GM11168 (cell line): ENCODE measurements at regions not wholly inside any gene's neighbourhood (a gene's known extent, or its start where the extent isn't known, plus 50 kb on each side); places are given as distances from the start of the nearest gene placed in this dataset.
"Not testable (repeated sequence)": the region's sequence is repeated elsewhere in the genome, so short reads cannot be mapped to it uniquely, and the experiment has no call there.

Experiments used
- in situ Hi-C: fragments of 300-500 bp; cut with MboI; formaldehyde crosslinking; loops from one replicate; pipeline ENCODE4 v1.12.0; 2022; ENCODE audit warnings: low sequenced_read_pairs; ENCODE audit not compliant: unreplicated experiment

DNA sequence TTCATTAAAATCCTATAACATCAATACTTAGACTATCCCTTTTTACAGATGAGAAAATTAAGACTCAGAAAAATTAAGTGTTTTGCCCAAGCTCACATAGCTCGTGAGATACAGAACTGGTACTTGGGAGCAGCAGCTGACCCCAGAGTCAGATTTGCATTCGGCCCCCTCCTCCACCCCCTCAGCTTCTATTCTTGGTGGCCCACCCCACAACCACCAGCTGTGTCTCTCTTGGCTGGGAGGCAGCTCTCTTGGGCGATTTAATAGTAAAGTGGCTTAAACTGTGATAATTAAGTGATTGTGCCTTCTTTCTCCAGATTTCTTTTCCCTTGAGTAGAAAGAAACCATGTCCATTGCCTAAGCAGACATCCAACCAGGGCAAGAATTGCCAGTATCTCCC is 203.6 kb upstream of the PDZRN3 start:
- in situ Hi-C loops, result no loop called here

DNA sequence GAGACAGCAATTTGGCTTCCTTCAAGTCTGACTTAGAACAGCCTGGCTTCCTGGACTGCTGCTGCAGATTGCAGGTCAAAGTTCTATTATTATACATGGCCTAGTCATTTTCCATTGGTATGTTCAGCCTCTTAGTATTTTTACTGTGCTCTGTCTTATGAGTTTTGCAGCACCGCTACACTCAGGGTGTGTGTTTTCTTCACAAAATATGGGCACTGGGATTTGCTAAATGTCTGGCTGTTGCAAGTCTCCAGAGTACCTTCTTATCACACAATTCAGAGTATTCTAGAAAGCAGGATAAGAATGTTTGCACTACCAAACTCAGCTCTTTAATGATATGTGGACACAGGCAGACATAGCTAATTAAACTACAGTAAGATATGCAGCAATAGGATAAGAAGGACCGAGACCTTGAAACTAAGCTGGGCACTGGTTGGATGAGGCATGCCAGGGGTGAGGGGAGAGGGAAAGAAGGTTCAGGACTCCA is 203.0 kb upstream of the PDZRN3 start:
- in situ Hi-C loops, result no loop called here

DNA sequence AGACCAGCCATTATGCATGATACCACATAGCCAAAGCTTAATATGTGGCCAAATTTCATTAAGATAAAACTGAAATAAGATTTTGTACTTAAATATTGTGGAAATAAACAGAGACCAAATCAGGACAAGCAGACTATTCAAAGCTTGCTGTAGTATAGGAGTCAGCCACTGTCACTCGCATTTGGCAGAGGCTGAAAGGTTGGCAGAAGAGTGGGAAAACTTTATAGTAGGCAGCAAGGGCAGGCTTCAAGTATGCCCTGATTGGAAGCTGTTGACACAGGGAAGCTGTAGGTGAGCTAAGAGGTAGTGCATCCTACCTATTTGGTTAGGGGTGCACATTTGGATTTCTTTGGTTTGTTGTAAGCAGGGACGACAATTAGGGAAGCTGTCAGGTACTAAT is 202.5 kb upstream of the PDZRN3 start:
- in situ Hi-C loops, result no loop called here

DNA sequence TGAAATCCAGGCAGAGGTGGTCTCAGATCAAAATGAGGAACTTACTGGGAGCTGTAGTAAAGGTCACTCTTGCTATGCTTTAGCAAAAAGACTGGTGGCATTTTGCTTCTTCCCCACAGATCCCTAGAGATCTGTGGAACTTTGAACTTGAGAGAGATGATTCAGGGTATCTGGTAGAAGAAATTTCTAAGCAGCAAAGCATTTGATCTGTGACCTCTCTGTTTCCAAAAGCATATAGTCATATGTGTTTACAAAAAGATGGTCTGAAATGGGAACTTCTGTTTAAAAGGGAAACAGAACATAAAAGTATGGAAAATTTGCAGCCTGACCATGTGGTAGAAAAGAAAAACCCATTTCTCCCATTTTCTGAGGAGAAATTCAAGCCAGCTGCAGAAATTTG is 196.2 kb upstream of the PDZRN3 start:
- in situ Hi-C loops, result not testable (repeated sequence)

DNA sequence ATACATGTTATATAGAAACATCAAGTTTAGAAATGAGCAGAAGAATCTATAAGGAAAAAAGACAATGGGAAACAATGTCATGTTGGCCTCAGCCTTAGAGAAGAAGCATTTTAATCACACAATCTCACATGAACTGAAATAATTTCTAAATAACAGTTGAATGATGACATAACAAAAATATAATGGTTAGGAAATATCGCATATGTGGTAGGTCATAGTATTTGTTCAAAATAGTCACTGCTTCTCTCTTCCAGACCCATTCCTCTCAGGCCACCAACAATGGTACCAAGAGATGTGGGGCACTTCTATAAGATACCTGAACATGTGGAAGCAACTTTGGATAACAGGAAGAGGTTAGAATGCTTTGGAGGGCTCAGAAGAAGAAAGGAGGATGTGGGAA is 195.7 kb upstream of the PDZRN3 start:
- in situ Hi-C loops, result no loop called here

DNA sequence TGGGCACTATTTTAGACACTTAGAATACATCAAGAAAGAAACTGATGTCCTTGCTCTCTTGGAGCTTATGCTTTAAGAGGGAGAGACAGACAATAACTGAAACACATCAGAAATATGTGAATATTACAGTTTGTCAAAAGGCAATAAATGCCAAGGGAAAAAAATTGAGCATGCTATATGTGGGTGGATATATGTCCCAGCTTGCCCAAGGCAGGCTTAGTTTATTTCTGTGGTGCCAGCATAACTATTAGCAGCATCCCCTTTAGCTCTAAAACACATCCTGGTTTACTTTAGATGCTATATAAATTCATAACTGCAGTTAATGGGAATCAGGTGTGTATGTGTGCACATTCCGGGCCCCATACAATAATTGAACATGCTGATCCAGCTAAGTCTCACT is 191.2 kb upstream of the PDZRN3 start:
- in situ Hi-C loops, result no loop called here

DNA sequence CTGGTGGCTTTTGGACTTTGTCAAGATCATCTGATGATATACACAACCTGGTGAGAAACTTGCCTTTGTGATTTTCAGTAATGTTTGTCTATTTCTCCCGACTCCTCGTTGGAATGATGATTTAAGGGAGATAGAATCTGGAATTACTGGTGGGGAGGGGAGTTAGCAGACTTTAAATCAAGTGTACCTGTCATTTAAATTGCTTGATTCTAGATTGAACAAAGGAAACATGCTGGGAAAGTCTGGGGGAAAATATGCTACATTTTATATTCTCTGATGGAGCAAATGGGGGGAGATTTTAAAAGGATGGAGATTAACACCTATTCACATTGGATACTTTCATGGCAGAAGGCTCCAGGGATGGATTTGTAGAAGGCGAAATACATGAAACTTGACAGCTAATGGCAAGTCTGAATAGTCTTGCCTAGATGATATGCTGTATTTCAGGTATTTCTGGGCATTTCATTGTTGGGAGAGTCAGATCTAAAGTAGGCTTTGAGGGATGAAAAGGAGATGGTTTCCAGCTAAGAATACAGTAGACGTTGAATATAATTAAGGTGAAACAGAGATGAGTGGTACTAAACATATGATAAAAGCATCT is 189.1 kb upstream of the PDZRN3 start:
- in situ Hi-C loops, result no loop called here

DNA sequence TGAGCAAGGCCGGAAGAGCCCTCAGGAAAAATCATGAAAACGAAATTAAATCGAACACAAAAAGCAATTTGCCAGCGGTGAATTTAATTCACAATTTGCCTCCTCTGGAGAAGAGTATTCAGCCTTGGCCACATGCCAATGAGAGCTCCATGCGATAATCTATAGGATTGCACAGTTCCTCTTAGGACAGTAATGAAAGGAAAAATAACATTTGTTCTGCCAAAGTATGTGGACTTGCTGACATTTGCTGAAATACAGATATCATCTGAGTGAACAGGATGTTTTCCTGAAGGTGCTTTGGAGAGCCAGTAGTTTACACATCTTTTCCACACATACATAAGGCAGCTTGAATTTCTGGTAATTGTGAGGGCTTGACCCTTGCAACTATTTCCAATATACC is 188.6 kb upstream of the PDZRN3 start:
- in situ Hi-C loops, result no loop called here

DNA sequence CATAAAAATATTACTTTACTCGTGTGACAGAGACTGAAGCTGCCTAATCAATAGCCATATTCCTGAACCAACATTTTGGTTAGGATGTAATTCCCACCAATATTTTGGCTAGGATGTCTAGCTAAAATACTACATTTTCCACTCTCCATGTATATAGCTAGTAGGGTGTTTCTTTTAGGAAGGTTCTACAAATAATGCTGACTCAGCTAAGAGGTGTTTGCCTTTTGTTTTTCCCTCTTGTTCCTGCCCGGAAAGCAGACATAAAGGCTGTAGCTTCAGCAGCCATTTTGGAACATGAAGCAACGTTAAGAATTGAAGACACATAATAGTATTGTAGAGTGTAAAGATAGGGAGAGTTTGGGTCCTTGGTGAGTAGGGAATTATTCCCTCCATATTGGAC is 187.3 kb upstream of the PDZRN3 start:
- in situ Hi-C loops, result no loop called here

DNA sequence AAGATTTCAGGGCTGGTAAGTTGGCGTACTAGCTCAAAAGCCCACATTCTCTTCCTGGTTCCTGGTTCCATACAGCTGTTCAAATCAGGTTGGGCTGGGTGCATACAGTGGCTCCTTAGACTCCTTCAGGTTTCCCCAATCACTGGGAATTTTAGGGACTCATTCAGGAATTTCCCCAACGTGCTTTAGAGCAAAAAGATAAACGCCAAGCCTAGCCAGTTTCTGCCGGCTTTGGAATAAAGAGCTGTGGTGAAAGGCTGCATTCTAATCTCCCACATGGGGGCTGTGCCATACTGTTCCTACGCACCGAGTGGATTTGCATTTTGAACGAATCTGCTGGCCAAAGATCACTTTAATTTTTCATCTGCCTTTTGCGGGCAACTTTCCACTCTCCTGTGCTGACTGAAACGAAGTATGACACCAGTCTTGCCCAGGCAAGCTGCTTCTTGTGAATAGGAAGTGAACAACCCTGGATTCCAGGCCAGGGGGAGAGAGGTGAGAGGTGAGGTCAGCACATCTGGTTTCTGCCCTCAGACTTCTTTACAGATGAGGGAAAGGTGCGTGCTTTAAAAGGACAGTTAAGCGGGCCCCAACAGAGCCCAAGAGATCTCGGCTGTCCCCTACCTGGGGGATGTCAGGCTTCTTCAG is 184.2 kb upstream of the PDZRN3 start:
- in situ Hi-C loops, result no loop called here

DNA sequence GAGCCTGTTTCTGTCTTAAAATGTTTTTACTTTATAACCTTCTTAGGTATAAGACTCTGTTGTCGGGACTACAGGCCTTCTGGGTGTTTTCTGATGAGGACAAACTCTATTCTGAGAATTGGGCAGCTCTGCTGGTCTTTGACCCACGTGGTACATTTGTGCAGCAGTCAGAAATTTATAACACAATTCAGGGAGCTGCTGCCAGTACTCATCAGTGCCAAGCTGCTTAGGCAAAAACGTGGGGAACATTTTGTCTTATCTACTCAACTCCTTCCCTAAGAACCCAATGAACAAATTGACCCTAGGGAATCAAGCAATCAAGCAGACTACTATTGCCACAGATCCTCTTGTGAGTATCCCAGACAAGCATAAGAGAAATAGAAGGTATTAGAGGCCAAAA is 180.7 kb upstream of the PDZRN3 start:
- in situ Hi-C loops, result no loop called here

DNA sequence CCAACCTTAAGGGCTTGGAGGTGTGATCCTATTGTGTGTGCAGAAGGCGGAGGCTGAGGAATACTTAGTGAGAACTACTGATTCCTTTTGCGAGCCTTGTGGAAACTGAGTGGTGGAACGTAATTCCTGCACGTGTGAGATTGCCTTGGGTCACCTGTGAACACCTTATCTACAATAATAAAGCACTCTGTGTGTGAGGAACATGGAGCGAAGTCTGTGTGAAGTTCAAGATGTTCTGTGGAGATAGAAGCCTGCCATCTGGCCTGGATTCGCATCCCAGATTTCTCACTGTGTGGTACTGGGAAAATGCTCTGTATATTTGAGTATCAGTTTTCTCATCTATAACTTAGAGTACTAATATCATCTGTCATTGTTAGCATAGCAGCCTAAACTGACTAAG is 179.5 kb upstream of the PDZRN3 start:
- in situ Hi-C loops, result no loop called here

DNA sequence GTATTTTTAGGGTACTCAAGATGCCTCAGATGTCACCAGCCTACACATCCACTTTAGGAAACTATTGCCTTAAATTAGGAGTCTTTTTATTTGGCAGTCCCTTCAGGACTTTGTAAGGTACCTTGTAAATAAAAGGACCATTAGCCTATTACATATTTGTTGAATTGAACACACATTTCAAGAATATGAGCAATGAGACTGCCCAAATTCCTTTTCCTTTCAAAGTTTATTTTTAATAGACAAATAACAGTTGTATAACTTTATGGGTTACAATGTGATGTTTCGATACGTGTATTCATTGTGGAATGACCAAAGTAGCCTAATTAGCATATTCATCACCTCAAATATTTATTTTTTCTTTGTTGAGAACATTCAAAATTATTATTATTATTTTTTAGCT is 176.7 kb upstream of the PDZRN3 start:
- in situ Hi-C loops, result no loop called here

DNA sequence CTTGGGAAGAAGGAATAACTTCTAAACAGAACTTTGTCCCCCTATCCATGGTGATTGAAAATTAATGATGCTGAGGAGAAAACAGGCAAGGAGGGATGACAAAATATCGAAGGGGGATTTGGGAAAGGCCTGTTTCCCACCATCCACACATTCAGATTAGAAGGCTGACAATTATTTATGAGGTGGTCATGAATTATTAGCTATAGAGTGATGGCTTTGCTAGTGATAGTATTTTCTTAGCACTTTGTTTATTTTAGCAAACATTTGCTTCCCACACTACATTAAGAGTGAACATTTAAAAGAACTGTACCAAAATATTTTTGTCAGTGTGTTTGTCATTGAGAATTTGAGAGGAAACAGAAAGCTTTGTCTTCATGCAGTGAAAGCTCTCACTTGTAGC is 172.6 kb upstream of the PDZRN3 start:
- in situ Hi-C loops, result no loop called here

DNA sequence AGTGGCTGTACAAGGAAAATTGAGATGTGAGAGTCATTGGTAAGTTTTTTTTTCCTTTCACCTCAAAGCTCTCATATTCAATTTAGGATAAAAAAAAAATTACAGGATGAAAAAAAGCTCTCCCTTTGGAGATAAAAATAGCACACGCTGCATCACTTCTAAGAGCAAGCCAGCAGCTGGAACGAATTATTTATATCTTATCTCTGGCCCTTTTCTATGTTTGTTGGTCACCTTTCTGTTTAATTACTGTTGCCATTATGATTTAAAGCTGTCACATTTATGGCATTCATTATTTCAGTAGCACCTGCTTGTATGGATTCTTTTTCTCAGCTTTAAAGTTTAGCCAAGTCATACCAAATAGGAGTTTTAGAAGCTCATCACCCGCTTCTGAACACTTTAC is 171.6 kb upstream of the PDZRN3 start:
- in situ Hi-C loops, result no loop called here

DNA sequence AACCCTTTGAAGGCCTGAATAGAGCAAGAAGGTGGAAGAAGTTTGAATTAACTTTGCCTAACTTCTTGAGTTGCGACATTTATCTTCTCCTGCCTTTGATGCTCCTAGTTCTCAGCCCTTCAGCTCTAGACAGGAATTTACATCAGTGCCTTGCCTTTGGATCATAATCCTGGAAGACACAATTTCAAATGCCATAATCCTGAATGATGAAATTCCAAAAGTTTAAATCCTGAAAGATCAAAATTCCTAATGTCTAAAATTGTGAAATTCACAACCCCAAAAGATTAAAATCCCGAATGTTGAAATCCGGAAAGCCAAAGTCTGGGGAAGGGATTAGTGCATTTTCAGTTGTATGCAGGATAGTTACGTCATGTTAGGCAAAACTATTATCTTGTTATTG is 166.6 kb upstream of the PDZRN3 start:
- in situ Hi-C loops, result no loop called here

DNA sequence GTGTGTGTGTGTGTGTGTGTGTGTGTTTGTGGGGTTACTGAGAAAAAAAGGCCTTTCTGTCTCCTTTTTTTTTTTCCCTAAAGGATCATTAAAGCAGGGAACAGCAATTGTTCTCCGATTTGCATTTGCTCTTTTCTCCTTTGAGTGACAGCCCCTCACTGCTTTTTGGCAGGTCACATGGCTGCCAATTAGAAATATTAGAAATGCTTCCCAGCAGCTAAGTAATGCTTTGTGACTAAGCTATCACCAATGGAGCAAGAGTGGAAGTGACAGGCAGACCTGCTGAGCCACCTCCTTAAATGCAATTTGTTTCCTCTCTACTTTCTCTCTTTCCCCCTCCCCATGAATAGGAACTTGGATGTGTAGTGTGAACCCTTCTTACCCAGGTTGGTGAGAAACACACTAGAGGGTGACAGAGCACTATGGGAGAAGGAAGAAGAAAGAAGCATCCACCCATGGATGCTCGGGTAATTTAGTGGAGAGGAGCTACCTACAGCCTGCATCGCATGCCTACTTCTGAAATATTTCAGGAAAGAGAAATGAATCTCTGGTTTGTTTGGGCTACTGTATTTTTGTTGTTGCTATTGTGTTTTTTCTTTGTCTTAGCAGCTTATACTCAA is 165.2 kb upstream of the PDZRN3 start:
- in situ Hi-C loops, result no loop called here

DNA sequence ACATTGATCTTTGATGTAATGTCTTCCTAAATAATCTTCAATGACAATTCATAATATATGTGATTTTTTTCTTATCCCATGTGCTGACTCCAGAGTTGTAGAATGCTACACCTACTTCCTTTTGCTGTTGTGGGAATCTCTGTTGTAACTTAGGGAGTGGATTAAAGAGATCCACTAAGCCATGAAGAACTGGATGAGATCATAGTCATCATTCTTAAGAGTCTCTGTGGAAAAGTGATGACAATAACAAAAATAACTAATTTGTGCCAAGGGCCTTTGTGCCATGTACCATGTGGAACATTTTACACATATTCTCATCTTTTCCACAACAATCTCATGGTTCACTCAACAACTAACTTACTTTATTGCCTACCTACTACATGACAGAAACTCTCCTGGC is 162.9 kb upstream of the PDZRN3 start:
- in situ Hi-C loops, result no loop called here

DNA sequence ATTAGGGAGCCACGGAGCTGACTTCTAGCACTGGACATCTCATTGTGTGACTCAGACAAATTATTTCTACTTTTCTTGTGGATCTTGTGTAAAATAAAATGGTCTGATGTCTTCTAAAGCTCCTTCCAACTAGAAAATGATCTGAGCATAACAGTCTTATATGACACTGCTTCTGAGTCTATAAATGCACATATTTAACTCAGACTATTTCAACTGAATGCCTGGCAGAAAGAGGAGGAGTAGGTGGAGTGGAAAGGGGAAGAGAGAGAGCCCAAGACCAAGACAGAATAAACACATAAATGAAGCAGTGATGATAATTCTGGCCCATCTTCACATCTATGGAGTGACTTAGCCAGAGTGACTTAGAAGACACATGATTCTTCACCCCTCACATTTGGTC is 162.3 kb upstream of the PDZRN3 start:
- in situ Hi-C loops, result no loop called here

DNA sequence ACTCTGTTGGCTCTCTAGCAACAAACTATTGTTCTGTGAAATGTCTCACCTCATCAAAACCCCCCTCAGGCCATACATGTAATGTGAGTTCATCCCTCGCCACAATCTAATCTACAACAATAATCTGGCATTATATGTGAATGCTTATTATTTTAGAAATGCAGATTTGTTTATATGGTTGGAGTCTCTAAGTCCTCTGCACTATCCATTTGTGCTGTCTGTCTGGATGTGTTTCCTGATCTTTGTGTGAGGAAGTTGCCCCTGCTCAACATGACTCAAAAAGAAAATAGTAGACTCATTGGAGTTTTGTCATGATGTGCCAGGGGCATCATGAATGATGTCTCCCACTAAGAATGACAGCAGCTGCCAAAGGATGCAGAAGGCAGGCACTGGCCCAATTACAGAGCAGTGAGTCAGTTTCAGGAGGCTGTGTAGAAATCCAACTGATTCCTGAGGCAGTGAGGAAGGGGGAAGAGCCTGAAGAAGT is 161.6 kb upstream of the PDZRN3 start:
- in situ Hi-C loops, result no loop called here

DNA sequence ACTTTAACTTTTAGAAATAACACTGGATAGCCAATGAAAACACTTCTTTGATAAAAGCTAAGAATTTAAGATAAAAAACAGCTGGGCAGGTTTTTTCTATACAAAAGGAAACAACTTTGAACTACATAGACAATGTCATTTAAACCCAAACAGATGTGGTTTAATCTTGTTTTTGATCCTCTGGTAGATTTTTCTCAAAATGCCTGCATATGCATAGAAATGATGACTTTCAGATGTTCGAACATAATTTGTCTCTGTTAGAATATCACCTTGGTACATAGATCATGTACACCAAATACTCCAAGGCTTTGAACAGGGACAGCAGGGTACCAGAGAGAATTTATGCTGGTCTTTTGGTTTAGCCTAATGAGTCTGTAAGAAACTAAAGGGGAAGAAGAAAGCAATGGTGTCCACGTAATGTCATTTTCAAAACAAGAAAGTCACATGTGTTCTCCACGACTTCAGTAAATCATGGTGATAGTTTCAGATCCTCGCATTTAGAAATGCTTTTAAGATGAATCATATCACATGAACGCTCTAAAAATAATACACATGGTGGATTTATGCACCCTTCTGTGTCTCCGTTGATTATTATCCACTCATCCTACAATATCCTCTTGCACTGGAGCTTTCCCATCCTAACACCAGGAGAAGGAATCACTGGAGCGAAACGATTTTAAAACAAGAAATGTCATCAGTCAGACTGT is 160.1 kb upstream of the PDZRN3 start:
- in situ Hi-C loops, result no loop called here
